Lung microvascular endothelial cell (primary cell): ENCODE measurements at regions not wholly inside any gene's neighbourhood (a gene's known extent, or its start where the extent isn't known, plus 50 kb on each side); places are given as distances from the start of the nearest gene placed in this dataset.

Experiments
- DNase-seq, 2 donors: peaks; one replicate each; pipeline versions ENCODE4 v3.0.0 to v3.0.0-alpha.2; 2010; ENCODE audit warnings: low read depth in 2 of 2

DNA sequence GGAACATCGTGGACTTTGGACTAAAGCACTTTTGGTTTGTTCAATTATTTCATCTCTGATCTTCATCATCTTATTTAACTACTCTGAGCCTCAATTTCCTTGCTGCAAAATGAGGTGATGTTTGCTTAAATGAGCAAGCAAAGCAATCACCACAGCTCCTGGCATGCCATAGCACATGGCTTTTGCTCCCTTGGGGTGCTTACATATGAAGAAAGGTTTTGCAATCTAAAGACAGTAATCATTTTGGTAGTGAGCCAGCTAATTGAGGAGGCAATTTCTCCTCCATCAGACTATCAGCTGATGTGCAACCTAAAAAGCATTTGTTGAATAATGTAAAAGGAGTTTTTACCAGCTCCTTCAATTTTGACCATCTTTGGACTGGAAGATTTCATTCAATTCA, 68.8 kb upstream of the KCNJ15 start:
- no peak for DNase-seq

GRCh38 chr21:38196036-38196435, 60.8 kb upstream of the KCNJ15 start:
- peak in 1 of 2 donors; percentile 16 for DNase-seq

DNA sequence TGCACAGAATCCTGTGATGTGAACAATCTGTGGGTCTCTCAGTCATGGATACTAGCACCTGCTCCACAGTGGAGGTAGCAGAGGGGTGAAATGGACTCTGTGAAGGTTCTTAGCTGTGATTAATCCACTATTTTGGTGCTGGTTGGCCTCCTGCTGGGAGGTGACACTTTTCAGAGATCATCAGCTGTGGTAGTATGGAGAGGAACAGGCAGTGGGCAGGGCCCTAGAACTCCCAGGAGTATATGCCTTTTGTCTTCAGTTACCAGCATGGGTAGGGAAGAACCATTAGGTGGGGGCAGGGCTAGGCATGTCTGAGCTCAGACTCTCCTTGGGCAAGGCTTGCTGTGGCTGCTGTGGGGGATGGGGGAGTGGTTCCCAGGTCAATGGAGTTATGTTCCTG, 54.0 kb upstream of the KCNJ15 start:
- no peak for DNase-seq

GRCh38 chr21:38203229-38203628, 53.6 kb upstream of the KCNJ15 start:
- DNase-seq, result no peak

- no peak for DNase-seq
Observed at GRCh38 chr21:38205940-38206339, 50.9 kb upstream of the KCNJ15 start.

DNA sequence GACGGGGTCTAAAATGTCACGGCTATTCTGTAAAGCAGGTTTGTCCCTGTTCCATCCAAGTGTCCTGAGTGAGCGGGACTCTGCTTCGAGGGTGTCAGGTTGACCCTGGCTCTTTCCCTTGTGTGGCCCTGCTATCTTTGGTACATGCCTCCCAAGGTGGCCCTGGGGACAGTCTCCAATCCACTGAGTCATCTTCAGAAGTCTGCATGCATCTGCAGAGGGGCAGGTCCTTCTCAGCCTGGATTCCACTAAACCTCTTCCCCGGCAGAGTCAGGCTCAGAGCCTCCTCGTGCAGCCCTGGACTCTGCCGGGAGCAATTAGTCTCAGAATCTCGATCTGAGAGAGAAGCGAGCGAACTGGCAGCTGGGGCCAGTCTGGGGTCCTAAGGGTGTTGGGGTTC, 50.1 kb upstream of the KCNJ15 start:
- DNase-seq, result no peak
